HG03175 (cell line): ENCODE measurements at regions not wholly inside any gene's neighbourhood (a gene's known extent, or its start where the extent isn't known, plus 50 kb on each side); places are given as distances from the start of the nearest gene placed in this dataset.
"Not testable (repeated sequence)": the region's sequence is repeated elsewhere in the genome, so short reads cannot be mapped to it uniquely, and the experiment has no call there.

Experiments used
- ATAC-seq: cut with Tn5 transposase; IDR thresholded peaks from one replicate; pipeline ENCODE4 v1.9.1; 2021; ENCODE audit warnings: mild to moderate bottlenecking, moderate library complexity; ENCODE audit not compliant: unreplicated experiment

DNA sequence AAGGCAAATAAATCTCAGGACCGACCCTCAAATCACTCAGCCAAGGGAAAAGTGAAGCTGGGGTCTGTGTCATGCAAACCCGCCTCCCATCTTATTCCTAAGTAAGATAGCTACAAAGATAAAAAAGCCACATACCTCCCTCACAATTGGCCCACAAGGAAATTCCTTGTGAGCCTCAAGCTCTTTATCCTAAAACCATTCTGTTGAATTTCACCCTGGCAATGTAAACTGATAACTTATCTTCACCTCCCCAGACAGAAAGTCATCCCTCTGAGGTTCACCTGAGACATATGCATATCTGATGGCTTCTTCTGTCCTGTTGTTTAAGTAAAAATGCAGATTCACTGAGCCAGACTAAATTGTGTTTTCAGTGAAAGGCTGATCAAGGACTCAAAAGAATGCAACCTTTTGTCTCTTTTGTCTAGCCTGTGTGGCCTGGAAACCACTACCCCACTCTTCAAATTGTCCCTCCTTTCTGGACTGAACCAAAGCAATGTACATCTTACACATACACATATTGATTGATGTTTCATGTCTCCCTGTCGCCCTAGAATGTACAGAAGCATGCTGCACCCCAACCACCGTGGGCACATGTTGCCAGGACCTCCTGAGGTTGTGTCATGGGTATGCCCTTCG is 91.3 kb downstream of the MFAP3L start:
- no peak for ATAC-seq

DNA sequence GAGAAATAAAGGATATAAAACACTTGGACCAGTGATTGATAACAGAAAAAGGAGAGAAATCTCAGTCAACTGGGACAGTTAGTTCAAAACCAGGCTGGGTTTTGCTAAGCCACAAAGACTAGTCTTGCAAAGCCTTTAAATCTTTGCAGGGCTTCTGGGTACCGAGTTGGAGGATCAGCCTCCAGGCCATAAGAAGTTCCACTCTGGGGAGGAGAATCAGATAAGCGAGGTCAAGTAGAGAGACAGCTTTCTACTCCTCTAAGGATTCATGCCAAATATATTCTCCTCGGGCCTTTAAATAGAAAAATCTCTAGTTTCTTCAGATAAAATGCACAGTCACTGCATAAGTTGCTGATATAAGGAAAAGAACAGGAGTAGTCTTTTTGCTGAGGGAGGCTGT is 92.7 kb downstream of the MFAP3L start:
- ATAC-seq: no peak

DNA sequence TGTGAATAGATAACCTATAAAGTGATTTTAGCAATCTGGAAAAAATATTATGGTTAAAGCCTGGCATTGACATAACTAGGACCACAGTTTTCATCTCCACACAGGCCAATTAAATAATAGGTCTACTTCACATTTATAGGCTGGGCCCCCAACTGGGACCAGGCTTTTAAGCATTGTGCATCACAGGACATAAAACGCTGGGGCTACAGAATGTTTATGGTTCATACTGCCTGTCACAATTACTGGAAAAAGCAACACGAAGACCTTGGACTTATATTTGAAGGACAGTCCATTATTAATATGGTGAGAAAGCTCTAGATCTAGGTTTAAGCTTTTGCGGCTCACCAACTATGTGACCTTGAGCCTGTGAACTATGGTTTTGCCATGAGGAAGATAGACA is 94.2 kb downstream of the MFAP3L start:
- ATAC-seq: no peak

DNA sequence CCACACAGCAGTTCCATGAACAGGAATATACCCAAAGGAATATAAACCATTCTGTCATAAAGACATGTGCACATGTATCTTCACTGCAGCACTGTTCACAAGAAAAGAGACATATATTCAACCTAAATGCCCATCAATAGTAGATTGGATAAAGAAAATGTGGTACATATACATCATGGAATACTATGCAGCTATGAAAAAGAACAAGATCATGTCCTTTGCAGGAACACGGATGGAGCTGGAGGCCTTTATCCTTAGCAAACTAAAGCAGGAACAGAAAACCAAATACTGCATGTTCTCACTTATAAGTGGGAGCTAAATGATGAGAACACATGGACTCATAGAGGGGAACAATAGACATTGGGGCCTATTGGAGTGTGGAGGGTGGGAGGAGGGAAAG is 95.4 kb downstream of the MFAP3L start:
- not testable (repeated sequence) for ATAC-seq

DNA sequence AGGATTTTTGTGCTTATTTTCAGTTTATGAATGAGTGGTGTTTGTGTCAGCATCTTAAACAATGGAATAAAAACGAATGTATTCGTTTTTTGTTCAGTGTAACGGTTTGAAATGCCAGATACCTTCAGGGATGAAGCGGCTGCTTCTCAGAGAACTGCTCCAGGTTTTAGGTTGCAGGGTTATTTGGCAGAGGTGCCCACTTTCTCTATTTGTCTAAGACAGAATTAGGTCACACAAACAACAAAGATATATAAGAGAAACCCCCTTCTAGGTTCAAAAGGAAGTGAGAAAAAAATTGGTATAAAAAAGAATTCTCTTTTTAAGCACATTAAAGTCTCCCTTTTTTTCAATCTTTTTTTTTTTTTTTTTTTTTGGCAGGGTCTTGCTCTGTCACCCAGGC is 98.9 kb downstream of the MFAP3L start:
- no peak for ATAC-seq

DNA sequence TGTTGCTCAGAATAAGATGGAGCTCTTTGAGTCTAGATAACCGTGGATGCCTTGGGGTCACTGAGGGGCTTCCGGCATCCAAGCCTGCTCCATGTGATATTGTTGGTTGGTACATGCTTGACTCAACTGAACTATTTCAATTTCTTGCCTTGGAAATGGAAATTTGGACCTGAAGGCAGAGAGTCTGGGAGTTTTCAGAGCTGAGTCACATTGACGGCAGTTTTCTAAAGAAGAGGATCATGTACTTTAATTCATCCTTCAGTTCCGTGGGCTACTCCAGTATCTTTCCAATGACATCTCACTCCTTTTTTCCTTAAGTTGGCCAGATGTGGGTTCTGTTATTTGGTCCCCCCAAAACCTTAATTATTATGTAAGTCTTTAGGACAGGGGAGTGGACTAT is 100.5 kb downstream of the MFAP3L start:
- ATAC-seq: no peak

DNA sequence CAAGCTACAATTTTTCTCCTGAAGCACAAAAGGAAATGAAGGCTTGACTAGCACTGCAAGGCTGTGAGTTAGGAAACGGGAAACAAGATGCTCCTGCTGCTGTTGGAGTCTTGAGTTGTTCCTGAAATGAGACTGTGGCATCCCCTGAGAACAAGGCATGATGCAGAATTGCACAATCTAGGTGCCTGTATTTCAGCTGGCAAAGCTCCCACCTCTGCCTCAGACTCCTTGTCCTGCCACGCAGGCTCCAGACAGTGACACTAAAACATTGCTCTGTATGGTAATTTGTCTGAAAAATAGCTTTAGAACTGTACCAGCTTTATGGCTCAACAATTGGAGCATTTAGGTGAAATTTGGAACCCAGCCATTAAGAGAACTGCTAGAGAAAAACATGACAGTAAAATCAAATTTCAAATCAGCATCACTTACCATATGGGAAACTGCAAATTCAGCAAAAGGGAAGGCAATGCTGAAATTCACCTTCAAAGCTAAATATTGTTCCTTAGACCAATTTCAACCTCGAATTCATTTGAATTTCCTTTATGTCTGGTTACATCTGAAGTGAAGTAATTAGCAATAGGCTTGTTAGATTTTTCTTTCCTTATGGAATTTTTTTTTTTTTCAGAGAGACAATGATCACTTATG is 103.4 kb downstream of the MFAP3L start:
- no peak for ATAC-seq

DNA sequence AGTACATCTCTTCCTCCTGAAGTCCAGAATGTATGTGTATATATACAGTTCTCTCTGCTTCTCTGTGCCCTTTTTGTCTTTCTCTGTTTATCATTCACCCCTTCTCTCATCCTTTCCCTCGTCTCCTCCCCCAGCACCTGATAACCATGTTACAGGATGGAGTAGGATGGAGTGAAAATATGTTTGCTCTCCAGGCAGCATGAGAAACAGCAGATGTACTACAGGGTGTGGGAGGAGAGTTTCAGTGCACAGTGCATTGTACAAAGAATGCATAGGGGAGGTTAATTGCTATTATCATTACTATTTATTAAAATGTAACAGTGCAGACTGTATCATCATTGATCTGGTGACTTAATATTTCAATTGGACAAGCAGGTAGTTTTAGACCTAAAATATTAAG is 104.5 kb downstream of the MFAP3L start:
- ATAC-seq: no peak

DNA sequence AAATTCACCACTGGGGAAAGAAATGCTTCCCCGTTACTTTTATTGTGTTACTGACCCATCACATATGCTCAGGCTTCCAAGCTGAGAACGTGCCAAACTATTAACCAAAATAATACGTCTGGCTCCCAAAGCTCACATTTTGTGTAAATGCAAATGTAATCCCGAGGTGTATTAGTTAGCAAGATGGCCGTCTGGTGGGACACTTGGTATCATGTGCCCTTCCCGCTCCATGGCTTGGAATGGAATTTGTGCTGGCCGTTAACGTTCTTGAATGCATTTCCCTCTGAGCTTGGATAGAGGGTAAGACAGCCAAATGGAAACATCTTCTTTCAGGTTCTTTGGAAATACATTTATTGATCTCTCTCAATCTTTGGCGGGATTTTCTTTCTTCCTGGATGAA is 105.0 kb downstream of the MFAP3L start:
- no peak for ATAC-seq

DNA sequence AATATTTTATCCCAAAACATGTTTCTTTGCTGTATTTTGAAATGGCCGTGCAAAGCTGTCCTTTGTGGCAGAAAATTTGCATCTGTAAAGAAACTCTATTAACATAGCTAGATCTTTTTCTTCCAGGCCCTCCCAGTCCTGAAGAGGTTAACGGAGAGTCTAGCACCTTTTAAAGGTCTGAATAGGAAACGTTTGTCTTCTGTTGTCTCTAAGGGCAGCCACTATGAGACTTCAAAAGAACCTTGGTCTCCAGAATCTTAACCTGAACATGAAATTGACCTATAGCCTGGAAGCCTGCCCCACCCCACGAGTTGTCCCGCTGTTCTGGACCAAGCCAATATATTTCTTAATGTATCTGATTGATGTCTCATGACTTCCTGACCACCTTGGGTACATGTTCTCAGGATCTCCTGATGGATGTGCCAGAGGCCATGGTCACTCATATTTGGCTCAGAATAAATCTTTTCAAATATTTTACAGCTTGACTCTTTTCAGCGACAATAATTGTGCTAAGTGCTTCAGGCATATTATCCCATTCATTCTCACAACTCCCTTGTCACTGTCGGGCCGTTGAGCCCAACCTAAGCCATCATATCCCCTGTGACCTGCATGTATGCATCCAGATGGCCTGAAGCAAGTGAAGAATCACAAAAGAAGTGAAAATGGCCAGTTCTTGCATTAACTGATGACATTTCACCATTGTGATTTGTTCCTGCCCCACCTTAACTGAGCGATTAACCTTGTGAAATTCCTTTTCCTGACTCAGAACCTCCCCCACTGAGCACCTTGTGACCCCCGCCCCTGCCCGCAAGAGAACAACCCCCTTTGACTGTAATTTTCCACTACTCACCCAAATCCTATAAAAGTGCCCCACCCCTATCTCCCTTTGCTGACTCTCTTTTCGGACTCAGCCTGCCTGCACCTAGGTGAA is 106.7 kb downstream of the MFAP3L start:
- ATAC-seq: not testable (repeated sequence)

DNA sequence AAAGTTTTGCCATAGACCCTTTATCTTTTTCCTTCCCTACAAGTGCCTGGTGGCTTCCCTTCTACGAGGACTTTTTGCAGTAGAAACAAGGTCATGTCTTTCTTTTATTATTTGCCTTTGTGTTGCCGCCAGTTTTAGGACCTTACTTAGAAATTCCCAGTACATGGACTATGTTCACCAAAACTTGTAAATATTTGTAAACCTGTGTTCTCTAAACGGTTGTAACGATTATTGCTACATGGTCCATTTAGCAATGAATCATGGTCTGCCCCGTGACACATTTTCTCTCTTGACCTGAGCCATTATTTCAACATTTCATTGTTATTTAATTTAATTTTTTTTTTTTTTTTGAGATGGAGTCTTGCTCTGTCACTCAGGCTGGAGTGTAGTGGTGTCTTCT is 110.7 kb downstream of the MFAP3L start:
- ATAC-seq: no peak

DNA sequence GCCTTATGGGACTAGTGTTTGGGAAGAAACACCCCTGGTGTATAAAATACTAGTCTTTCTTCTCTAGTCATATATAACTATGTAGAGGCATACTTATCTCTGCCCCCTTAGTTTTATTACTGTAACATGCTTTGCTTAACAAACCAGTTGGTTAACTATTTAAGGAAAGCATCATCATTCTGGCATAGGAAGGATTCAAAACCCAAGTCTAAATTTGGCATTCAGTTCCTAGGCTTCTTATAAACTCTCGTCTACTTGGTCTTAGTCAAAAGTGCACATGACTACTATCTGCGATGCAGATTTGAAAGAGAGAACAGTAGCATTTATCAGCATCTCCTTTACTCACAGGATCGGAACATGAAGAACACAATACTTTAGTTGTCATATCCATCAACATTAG is 111.3 kb downstream of the MFAP3L start:
- ATAC-seq: no peak

DNA sequence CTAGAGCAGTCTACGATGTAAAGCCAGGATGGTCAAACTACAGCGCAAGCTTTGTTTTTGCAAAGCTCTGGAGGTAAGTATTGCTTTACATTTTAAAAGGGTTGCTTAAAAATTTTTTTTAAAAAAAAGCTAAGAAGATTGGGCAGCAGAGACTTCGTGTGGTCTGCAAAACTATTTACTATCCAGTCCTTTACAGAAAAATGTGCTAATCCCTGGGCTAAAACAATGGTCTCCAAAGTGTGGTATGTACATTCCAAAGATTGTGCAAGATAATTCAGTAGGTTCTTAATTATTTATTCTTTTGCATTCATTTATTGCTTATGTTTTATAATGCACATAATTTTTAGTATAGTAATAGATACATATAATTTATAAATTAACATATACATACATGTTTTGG is 113.2 kb downstream of the MFAP3L start:
- no peak for ATAC-seq

DNA sequence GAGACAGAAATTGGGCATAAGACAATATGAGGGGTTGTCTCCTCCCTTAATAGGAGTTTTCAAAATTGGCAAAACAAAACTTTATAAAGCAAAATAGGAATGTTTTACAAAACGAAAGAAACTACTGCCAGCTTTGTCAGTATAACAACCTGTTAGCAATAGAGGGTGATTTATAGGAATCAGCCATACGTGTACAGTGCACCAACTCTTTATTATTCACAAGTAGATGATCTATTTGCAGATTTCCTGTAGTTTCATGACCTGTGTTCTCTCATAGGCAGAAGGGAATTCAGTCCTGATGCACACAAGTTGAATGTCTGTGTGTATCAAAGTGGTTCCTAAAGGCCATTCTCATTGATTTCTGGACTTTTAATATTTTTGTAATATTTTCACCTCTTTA is 116.3 kb downstream of the MFAP3L start:
- no peak for ATAC-seq

DNA sequence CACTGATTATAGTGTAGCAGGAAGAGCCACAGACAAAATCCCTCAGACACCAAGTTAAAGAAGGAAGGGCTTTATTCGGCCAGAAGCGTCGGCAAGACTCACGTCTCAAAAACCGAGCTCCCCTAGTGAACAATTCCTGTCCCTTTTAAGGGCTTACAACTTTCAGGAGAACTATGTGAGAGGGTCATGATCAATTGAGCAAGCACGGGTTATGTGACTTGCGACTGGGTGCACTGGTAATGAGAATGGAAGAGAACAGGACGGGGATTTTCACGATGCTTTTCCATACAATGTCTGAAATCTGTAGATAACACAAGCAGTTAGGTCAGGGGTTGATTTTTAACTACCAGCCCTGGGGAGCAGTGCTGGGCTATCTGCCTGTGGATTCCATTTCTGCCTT is 116.7 kb downstream of the MFAP3L start:
- ATAC-seq: no peak

DNA sequence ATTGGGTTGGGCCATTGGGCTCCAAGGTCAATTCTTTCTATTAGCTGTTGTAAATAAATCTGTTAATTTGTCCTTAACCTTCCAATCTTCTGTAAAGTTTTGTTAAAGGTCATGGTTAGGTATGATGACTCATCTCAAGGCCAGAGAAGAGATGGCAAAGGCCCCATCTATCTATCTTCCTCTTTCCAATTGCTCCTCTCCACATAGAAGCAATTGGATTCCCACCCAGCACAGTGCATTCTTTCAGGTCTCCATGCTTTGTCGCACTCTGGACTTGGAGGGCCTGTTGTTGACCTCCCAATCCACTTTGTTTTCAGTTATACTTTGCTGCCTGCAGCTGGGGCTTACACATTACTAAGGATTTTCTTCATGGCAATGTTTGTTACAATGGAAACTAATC is 118.5 kb downstream of the MFAP3L start:
- no peak for ATAC-seq

DNA sequence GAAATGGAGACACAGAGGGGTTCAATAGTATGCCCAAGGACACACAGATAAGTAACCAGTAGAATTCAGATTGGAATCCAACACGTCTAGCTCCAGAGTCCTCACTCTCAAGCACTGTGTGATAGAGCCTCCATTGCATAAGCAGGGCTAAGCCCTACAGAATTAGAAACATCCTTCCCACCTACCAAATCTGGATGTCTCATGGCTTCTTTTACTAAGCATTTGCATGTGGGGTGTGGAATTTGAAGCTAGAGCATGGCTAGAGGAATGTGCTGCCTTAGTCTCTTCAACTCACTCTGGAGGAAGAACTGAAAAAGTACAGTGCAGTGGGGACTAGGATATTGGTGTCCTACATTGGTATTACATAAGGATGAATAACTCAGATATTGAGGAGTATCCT is 119.4 kb downstream of the MFAP3L start:
- no peak for ATAC-seq

DNA sequence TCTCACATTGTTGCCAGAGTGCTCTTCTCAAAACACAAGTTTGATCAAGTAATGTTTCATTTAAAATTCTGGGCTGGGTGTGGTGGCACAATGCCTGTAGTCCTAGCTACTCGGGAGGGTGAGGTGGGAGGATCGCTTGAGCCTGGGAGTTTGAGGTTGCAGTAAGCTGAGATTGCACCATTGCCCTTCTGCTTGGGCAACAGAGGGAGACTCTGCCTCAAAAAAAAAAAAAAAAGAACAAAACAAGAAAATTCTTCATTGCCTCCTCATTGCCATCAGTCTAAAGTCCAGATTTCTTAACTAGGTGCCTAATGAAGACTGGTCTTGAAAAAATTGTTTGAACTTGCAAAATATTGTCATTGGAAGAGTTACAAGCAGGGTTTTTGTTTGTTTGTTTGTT is 120.1 kb downstream of the MFAP3L start:
- ATAC-seq: no peak

DNA sequence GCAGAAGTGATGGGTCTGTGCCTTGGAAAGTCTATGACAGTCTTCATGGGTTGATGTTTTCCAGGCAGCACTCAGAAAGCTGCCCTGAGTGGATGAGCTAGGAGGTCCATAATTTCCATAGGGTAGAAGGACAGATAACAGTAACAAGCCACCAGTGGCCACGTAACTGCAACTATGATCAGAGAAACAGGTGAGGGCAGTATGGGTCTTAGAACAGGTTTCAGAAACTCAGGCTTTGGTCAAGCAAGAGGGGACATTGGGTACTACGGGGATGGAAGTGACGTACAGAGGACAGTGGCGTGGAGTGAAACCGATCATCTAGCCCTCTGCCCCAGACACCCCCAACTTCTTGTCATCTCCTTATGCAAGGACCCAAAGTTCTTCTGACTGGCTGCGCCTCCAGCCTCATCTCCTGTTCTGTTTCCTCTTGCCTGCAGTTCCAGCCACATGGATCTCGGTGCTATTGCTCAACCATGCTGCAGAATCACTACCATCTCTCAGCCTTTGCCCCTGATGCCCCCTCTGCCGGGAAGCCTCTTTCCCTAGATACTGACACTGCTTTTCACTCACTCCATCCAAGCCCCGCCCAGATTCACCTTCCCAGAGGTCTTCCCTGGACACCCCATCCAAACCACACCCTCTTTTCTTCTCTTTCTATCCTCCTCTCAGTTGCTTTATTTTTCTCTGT is 123.4 kb downstream of the MFAP3L start:
- ATAC-seq: no peak

DNA sequence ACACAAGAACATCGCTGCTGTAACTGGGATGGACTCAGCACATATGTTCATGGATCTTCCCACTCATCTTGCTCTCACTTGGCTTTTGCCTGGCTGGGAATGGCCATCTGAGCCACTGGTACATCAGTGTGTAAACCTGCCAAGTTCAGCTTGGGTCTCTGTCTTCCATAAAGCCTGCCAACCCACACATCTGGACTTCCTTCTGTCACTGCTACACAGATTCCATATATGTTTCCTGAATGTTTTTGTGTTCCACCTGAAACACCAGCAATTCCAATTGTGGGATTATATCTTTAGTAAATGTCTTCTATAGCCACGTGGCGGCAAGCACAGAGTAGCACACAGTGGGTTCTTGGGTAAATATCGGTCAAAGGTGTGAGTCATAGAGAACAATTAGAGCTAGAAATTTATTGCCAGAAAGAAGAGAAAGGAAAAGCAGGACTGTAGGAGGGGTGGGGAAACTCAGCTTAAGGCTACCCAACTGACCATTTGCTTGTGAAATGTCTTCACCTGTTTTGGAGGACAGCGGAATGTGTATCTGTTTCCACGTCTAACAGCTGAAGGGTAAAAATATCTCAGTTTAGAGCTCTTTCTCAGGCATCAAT is 125.9 kb downstream of the MFAP3L start:
- no peak for ATAC-seq

DNA sequence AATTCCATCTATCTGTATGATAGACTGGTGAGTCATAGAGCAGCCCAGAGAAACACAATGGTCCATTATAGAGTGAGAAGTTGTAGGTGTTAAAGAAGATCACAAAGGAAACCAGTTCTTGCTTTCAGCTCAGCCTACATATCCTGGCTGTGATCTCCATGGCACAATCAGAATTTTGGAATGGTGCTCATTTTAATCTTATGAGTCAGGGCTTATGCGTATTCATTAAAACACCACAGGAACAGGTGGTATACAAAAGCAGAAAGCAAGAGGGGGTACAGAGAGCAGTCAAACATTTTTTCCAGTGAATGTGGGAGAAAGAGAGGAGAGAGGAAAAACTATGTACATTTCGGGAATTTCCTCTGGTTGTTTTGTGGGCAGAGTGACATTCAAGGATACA is 126.9 kb downstream of the MFAP3L start:
- ATAC-seq: no peak
